Fibroblast of skin of left biceps (primary cell): ENCODE measurements at regions not wholly inside any gene's neighbourhood (a gene's known extent, or its start where the extent isn't known, plus 50 kb on each side); places are given as distances from the start of the nearest gene placed in this dataset.

Experiments used
- DNase-seq, 2 experiments: peaks; one replicate each; pipeline ENCODE4 v3.0.0-alpha.2; 2013; ENCODE audit warnings: low read depth in 2 of 2

DNA sequence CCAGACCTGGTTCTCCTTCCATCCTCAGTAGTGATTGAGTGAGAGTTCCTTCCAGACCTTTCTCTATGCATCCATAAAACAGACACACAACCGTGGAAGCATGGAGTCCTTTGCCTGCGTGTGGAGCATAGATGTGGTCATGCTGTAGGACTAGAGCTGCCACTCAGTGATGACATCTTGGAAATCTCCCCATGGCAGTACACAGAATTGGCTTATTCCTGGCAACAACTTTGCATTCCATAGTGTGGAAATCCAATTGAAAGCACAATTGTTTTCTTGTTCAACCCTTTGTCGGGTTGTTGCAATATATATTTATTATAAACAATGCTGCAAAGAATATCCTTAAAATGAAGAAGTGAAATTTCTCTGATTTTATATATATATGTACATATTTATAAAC lies 547.8 kb downstream of the CDH26 start:
- no peak for DNase-seq

DNA sequence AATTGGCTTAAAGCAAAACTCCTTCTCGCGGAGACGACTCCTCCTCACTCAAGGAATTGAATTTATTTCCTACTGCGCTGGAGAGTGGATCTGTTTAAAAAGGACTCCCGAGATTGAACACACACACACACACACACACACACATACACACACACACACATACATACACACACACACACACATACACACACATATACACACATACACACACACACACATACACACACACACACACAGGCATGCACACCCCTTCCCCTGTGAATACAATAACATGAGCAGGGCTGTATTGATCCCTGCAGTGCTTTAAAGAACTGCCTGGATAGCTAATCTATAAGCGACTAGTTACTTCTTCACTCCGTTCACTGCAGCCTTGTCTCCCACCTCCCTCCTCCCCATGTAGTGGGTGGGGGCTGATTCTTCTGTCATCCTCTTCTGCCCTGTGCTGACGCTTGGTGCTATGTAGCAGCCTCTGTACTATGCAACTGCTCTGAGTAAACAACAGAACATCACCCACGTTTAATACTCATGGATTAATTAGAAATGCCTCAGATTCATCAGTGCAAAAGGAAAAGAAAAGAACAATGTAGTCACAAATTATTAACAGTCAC lies 549.0 kb downstream of the CDH26 start:
- DNase-seq = no peak

DNA sequence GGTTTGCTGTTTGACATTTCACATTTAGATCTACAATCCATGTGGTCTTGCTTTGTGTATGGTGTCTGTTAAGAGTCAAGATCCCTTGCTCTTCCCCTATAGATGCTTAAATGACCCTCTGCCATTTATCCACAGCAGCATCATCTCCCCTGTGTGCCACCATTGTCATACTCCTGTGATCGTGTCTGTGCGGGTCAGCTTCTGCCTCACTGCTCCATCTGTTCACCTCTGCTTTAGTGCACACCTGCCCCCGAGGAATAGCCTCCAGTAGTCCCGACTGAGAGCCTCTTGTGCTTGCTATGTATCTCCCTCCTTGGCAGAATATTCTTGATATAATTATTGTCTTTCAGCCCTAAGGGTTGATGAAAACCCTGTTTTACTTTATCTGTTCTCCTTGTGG lies 551.2 kb downstream of the CDH26 start:
- no peak for DNase-seq

DNA sequence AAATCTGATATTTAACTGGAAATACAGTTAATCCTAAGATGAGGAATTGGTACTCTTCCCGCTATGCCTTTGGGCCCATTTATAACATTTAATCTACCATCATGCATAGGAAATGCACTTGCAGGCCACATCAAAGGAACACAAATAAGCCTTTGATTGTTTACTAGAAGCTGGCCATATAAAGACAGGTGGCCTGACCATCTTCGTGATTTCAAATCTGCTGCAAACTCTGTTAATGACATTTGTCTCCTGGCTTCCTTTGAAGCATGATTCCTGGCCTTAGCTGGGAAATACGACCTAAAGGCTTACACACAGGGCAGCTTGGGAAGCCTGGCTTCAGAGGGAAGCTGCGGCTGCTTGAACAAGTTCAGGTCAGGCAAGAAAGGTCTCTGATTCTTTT lies 552.1 kb downstream of the CDH26 start:
- no peak for DNase-seq

DNA sequence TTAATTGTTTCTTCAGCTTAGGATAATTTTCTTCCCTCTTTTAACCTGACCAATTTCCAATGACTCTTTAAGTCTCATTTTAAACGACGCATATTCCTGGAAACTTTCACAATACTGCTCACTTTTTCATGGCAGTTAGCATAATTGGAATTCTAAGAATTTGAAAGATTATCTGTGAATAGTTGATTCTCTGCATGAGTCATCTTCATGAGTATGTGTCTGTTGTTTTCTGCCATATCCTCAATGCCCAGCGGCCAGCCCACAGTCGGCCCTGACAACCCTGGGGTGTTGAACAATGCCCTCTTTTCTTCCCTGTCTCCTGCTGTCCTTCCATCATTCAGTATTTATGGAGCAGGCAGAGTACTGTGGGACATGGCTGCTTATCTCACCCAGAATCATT lies 554.2 kb downstream of the CDH26 start:
- DNase-seq = peak; percentile 66 to 69

DNA sequence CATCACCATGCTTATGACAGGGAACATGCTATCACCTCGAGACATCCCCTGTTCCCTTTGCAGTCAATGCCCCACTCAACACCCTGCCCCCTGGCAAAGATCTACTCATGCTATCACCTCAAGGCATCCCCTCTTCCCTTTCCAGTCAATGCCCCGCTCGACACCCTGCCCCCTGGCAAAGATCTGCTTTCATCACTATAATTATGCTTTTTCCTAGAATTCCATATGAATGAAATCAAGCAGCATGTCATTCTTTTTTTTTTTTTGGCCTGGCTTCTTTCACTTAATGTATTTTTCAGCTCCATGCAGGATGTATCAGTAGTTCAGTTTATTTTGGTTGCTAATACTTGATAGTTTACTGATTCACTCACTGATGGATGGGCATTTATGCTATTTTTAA lies 554.9 kb downstream of the CDH26 start:
- DNase-seq = no peak

DNA sequence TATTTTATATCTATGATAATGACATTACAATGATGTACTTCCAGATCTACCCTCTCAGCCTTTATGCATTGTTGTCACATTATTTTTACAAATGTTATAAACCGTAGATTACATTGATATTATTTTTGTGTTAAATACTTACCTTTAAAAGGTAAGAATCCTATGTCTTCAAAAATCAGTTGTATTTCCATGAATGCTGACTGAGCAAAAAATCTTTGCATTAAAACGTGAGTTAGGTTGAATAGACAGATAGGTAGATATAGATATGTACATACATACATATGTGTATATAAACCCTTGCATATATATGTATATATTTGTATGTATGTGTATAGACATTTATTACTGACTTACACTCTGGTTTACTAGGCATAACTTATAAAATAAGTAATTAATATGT lies 558.2 kb downstream of the CDH26 start:
- DNase-seq = no peak

DNA sequence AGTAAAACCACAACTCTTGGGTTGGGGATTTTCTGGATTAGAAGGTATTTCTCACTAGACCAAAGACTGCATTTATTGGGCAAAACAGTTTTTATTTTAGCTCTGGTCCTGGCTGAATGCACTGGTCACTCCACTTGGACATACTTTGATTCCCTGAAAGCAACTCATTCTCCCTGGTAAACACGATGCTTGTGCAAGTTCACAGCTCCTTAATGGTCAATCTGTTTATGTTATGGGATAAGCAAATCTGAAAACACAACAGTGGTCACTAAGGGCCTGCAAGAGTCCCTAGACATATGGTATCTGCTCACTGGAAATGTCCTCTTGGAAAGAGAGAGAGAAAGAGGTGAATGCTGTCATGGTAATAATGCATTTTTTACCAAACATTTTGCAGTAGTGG lies 559.8 kb downstream of the CDH26 start:
- no peak for DNase-seq

DNA sequence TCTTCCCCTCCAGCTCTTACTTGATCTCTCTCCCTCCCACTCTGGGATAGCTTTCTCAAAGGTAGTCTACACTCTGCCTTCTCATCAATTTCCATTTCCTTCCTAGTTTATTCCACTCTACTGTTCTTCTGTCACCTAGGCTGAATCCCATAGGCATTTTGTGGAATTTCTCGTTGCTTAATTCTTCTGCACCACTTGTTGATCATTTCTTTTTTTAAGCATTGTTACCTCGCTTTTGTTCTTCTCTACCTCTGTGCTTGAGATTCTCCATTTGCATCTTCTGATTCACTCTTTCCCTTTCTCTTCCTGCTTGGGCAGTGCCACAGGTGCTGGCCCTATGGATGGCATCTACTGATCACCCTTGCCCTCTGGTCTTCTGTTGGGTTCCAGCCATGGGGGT lies 567.2 kb downstream of the CDH26 start:
- no peak for DNase-seq

DNA sequence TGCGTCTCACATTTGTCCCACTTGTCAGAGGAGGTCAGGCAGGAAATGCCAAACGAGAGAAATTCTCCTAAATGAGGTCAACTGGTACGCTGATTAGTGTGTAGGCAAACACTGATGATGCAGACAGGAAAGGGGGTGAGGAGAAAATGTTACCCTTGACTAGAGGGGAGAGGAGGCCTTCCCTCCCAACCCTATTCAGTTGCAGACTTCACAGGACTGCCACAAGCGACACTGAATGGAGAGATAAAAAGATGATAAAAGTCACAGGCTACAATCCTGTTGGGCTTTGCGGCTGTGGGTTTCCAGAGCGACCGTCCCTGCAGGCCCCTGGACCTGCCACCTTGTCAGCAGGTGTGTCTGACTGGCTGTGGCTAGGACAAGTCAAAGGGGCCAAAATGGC lies 569.4 kb downstream of the CDH26 start:
- no peak for DNase-seq

DNA sequence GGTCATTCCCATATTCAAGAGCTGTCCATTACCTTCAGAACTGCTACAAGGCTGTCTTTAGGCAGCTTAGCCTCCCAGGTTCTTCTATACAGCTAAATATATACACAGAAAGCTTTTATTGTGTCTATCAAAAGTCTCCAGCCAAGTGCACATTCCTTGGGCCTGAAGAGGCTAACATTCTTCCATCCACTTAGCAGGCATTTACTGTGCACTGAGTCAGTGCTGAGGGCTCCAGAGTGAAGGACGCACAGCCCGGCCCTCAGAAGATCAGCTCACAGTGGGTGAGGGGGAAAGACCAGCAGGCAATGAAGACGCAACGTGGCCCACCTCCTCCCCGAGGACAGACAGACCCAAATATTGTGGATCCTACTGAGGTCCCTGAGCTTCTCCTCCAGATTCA lies 569.9 kb downstream of the CDH26 start:
- no peak for DNase-seq

DNA sequence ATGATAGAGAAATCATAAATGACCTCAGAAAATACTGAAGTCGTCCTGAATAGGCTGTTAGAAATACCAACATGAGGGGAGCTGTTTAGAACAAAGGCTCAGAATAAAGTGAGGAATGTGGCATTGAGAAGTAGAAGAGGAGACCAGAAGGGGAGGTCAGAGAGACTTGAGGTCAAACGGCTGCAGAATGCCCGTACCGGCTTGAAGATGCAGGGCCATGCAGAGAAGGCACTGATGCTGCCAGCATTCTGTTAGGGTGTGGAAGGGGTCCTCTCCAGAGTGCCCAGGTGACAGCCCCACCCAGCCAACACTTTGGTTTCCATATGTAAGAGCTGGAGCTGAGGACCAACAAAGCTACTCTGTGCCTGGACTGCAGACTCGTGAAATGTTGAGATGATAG lies 570.9 kb downstream of the CDH26 start:
- no peak for DNase-seq

DNA sequence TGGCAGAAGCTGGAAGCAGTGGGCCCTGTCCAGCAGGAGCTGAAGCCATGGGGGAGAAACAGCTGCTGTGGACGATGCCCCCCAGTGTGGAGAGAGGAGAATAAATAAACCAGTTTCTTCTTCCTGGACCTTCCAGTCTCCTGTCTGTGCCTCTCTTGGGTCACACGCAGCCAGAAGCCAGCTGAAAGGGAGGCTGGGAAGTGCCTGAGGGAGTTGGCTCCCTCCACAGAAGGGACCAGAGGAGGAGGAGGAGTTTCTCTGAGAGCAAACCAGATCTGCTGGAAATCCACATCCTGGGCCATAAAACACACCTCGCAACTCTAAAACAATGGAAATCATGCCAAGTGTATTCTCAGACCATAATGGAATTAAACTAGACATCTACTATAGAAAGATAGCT lies 577.0 kb downstream of the CDH26 start:
- DNase-seq = no peak

DNA sequence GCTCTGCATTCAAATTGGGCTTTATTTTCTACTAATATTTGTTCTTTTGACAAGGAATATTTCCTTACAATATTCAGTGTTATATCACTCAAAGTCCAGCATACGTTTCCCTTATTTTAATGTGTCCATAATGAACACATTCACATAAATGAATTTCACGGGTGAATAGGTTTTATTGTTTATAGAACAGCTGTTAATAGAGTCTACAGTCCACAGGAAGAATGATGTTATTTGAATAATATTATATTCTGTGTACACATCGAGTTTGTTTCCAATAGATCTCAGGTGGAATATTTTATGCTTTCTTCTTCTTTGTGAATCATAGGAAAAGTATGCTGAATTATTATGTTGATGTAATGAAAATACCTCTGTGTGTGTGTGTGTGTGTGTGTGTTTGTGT lies 582.4 kb downstream of the CDH26 start:
- DNase-seq = no peak

DNA sequence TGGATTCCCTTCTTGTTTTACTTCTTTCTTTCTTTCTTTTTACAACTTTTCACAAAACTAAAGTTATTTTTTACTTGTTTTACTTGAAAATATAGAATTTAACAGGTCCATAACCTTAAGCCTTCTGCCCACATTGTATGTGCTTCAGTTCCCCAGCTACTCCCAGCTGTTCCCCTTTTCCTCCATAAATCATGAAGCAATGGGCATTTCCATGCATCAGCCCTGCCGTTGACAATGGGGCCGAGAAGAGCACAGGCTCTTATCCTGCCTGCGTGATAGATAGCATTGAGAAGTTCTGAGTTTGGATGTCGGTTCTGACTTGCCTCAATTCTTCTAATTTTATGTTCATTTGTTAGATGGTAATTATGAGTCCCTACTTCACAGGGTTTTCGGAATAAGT lies 583.8 kb downstream of the CDH26 start:
- DNase-seq = no peak

DNA sequence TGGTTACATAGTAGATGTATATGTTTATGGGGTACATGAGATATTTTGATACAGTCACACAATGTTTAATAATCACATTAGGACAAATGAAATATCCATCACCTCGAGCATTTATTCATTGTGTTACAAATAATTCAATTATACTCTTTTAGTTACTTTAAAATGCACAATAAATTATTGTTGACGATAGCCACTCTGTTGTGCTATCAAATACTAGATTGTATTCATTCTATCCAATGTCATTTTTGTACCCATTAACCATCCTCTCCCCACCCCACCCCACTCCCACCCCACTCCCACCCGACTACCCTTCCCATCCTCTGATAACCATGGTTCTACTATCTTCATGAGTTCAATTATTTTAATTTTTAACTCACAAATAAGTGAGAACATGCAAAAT lies 585.4 kb downstream of the CDH26 start:
- DNase-seq = no peak

DNA sequence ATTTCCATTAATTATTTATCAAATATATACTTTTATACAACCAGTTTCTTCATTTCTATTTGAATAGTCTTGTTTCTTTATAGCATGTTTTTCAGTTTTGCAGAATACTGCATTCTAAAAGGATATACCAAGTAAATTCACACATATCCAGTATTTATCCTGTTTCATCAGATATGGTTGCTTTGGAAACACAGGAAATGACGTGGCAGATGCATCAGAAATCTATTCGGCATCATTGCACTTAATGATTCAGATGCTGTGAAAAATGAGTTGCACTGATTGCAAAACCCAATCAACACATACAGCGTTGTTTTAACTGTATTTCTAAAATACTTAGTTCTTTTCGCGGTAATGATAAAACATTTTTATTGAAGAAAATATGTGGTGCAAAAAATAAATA lies 594.9 kb downstream of the CDH26 start:
- no peak for DNase-seq

DNA sequence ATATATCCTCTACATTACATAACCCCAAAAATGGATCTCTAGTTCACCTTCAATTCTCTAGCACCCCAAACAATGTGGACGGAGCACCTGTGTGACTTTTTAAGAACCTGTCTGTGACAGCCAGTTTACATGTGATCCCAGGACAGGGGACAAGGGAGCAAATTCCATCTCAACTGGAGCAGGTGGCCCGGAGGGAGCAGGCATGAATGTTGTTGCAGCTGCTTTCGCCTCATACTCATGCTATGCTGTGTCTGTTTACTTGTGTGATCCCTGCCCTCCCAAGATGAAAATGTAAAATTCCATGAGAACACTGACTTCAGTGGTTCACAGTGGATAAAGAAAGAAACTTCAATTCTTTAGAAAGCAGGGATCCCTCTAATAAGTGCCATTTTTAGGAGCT lies 600.3 kb downstream of the CDH26 start:
- no peak for DNase-seq

DNA sequence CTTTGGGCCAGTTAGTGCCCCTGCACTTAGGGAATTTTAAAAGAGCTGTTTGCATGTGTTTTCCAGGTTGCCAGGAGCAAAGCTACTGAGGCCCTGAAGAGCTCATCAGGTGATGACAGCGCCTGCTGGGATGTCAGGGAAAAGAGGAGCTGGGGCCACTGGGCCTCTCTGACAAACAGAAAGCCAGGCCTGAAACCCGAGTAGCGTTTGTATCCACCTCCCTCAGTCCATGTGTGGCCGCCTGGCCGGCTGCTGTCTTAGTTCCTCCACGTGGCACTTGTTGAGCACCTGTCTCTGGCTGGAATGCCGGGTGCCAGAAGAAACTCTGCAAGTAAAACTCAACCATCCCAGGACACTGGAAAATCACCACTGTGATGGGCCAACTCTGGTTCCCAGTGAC lies 601.2 kb downstream of the CDH26 start:
- DNase-seq = no peak

DNA sequence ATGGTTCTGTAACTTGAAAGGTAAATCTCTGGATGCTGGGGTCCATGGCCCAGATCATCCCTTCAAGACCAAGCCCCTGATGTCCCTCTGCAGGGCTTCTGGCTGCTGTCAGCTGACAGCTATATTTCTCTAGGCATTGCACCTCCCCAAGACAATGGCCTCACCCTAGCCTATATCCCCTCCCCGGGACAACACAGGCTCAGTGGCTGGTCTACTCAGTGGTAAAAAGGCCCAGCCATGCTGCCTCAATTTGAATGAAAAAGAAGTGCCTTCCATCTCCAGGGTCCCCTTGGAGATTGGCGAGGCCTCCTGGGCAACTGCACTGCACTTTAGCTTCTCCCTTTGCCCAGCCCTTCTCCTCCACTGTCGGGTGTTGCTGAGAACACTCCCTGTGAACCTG lies 602.8 kb downstream of the CDH26 start:
- DNase-seq = no peak

DNA sequence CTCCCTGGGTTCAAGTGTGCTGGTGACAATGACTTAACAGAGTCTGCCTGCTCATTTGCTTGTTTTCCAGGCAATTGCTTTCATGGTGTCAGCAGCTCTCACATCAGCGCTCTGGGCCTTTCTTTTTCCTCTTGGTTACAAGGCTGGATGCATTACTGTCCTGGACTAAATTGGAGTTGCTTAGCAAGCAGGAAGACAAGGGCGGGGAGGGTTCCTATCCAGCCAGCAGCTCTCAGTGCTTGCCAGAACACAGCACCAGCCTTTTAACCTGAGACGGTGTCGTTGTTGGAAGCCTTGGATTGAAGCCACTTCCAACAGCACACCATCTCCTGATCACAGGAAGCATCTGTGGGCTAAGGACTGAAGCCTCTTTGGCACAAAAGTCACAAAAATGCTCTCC lies 606.9 kb downstream of the CDH26 start:
- no peak for DNase-seq

DNA sequence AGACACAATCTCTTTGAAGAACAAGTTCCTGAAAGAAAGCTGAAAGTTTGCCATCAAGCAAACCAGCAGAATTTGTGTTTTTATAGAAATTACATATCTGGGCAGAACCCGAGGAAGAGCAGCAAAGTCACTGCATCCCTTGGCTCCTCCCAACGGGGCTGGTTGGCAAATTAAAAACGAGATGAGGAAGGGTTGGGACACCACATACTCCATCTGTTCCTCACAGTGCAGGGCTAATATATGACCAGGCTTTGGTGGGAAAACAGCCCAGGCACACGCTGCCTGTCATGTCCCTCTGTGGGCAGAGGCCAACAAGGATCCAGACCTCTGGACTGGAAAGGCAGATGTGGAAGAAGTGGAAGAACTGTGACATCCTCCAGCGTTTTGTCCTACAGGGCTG lies 607.3 kb downstream of the CDH26 start:
- no peak for DNase-seq

DNA sequence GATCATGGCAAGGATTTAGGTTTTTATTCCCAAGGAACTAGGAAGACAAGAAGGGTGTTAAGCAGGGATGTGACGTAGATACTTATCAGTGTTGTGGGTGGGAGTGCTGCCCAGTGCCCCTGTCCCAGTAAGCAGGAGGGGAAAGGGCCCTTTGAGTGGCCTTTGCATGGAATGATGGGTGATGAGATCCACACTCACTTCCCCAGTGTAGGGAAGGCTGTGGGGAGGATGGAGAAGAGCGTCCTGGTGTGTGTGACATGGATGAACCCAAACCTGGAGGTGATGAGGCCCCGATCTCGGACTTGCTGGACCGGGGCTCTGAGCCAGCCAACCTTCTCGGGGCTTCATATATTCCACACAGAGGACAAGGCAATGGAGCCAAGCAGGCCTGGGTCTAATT lies 610.9 kb downstream of the CDH26 start:
- DNase-seq = no peak

DNA sequence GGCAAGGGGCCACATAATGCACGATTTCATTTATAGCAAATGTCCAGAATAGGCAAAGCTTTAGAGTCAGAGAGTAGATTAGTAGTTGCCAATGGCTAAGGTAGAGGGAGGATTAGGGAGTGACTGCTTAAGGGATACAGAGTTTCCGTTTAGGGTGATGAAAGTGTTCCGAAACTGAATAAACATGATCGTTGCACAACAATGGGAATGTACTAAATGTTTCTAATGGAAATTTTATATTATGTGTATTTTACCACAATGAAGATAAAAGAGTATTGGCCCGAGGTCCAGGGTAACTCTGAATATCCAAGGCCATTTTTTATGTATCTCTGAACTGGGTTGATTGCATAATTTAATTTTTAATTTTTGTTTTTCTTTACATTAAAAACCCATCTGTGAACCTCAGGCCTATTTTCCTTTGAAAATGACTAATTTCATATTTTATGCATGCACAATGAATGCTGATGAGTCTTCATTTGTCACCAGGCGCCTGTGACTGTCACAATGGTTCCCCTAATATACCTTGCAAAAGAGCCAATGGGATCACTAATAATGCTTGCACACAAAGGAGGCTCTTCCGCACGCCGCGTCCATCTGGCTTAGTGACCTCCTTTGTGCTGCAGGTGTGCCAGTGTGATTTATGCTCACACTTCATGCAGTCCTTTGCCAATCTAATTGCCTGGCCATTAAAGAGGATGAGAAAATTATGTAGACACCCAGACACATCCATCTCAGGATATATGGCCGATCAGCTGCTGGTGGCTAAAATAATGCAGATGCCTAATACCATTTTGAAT lies 612.5 kb downstream of the CDH26 start:
- DNase-seq = no peak
